NCI-H446 treated with DMSO at 0.1 percent for 48 hours (cell line): ENCODE measurements at regions not wholly inside any gene's neighbourhood (a gene's known extent, or its start where the extent isn't known, plus 50 kb on each side); places are given as distances from the start of the nearest gene placed in this dataset.

ENCODE experiments used
- DNase-seq: peaks from one replicate; lab custom pipeline; 2025; lab: John Stamatoyannopoulos, UW

- DNase-seq: no peak
Measured at GRCh38 chr3:45277636-45278035, 51.5 kb upstream of the TMEM158 start.

GRCh38 chr3:45280232-45280631, 54.1 kb upstream of the TMEM158 start:
- DNase-seq: no peak

GRCh38 chr3:45280971-45281370, 54.9 kb upstream of the TMEM158 start:
- DNase-seq: no peak

GRCh38 chr3:45283471-45283870, 57.4 kb upstream of the TMEM158 start:
- no peak for DNase-seq

- no peak for DNase-seq
Measured at GRCh38 chr3:45297331-45297730, 71.2 kb upstream of the TMEM158 start.

- DNase-seq: no peak
Measured at GRCh38 chr3:45302470-45302869, 76.4 kb upstream of the TMEM158 start.

GRCh38 chr3:45306406-45307008, 80.4 kb upstream of the TMEM158 start:
- no peak for DNase-seq

GRCh38 chr3:45309876-45310275, 78.5 kb upstream of the LARS2 start:
- DNase-seq: peak; percentile 87

GRCh38 chr3:45311327-45311726, 77.0 kb upstream of the LARS2 start:
- DNase-seq: no peak

- no peak for DNase-seq
Measured at GRCh38 chr3:45311953-45312801, 76.2 kb upstream of the LARS2 start.

- DNase-seq: no peak
Measured at GRCh38 chr3:45312836-45313493, 75.4 kb upstream of the LARS2 start.

- DNase-seq: no peak
Measured at GRCh38 chr3:45313743-45314403, 74.5 kb upstream of the LARS2 start.

- DNase-seq: no peak
Measured at GRCh38 chr3:45317710-45318109, 70.7 kb upstream of the LARS2 start.

GRCh38 chr3:45318689-45319088, 69.7 kb upstream of the LARS2 start:
- DNase-seq: no peak

- no peak for DNase-seq
Measured at GRCh38 chr3:45319231-45319995, 69.0 kb upstream of the LARS2 start.

GRCh38 chr3:45319996-45320305, 68.4 kb upstream of the LARS2 start:
- DNase-seq: no peak

GRCh38 chr3:45320986-45321385, 67.4 kb upstream of the LARS2 start:
- DNase-seq: no peak

- no peak for DNase-seq
Measured at GRCh38 chr3:45321607-45322391, 66.6 kb upstream of the LARS2 start.

GRCh38 chr3:45322616-45323015, 65.8 kb upstream of the LARS2 start:
- DNase-seq: no peak

- no peak for DNase-seq
Measured at GRCh38 chr3:45325676-45326075, 62.7 kb upstream of the LARS2 start.

GRCh38 chr3:45329761-45330305, 58.5 kb upstream of the LARS2 start:
- DNase-seq: no peak
